GM12872 (cell line): ENCODE measurements at regions not wholly inside any gene's neighbourhood (a gene's known extent, or its start where the extent isn't known, plus 50 kb on each side); places are given as distances from the start of the nearest gene placed in this dataset.

ENCODE experiments used
- TF ChIP-seq, protein P1 (sequence below): IDR thresholded peaks from 3 replicates; pipeline ENCODE4 v1.5.1; 2011; ENCODE audit warnings: low read depth, mild to moderate bottlenecking, low read length, moderate library complexity; ENCODE audit not compliant: insufficient read depth

GRCh38 chr12:125890971-125891370, 825.7 kb downstream of the AACS start:
- TF ChIP-seq, protein P1, sequence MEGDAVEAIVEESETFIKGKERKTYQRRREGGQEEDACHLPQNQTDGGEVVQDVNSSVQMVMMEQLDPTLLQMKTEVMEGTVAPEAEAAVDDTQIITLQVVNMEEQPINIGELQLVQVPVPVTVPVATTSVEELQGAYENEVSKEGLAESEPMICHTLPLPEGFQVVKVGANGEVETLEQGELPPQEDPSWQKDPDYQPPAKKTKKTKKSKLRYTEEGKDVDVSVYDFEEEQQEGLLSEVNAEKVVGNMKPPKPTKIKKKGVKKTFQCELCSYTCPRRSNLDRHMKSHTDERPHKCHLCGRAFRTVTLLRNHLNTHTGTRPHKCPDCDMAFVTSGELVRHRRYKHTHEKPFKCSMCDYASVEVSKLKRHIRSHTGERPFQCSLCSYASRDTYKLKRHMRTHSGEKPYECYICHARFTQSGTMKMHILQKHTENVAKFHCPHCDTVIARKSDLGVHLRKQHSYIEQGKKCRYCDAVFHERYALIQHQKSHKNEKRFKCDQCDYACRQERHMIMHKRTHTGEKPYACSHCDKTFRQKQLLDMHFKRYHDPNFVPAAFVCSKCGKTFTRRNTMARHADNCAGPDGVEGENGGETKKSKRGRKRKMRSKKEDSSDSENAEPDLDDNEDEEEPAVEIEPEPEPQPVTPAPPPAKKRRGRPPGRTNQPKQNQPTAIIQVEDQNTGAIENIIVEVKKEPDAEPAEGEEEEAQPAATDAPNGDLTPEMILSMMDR = no peak

GRCh38 chr12:125892276-125892675, 827.0 kb downstream of the AACS start:
- TF ChIP-seq, protein P1 = no peak

- TF ChIP-seq, protein P1 = no peak
These were observed 837.8 kb downstream of the AACS start for GRCh38 chr12:125902991-125903390.

GRCh38 chr12:125907351-125907750, 842.1 kb downstream of the AACS start:
- TF ChIP-seq, protein P1 = no peak

DNA sequence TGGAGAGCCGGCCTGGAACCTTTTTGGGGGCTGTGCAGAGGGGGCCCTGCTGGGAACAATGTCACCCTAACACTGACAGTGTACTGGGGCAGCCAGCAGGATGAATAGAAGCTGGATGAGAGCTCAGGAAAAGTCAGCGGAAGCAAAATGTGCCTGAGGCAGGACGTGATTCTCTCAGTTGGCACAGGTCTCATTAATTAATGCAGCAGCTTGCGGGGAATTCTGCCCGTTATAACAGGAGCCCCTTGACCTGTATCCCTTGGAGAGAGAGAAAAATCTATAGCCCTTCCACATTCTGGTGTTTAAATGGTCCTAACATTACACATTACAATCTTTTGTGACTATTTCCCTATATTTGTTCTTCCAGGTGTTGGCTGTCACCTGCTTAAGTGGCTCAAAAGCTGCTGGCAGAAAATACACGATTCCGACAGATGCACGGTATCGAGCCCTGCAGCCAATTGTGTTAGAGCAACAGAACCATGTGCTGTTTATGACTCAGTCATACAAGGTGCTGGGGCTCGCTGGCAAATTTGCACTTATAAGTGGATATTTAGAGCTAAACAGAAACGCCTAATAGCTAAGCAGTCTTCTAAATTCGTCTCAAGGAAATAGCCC, 854.7 kb downstream of the AACS start:
- TF ChIP-seq, protein P1 = no peak

DNA sequence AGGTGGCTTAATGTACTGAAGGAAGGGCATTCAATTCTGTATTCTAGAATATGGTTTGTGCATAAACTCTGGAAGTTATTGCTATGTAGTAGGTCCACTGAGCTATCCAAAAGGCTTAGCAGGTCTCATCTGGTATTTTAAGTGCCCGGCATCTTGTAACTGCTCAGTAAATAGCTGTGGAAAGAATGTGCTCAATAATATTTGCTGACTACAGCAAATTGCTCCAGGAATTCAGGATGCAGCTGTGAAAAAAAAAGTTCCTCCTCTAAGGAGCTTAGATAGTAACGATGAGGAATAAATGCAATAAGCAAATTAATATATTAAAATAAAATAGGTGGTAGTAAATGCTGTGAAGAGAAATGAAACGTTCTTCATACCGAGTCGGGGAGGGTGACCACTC, 857.1 kb downstream of the AACS start:
- TF ChIP-seq, protein P1 = no peak

DNA sequence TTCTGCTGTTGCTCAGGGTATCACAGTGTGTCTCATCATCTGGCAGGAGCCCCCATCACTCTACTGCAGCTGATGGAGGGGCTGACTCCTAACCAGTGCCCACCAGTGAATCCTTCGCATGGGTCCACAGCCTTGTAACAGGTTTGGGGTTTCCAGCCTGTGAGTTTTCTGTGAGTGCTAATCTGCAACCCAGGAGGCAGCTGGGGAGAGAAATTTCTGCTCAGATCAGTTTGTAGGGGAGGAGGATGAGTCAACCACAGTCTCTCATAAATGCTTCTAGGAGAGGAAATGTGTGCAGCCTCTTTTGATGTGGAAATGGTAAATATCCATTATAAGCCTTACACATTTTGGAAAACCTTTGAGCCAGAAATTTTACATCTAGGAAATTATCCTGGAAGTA, 871.3 kb downstream of the AACS start:
- TF ChIP-seq, protein P1 = no peak
